MM.1S (cell line): ENCODE measurements at regions not wholly inside any gene's neighbourhood (a gene's known extent, or its start where the extent isn't known, plus 50 kb on each side); places are given as distances from the start of the nearest gene placed in this dataset.

Experiments
- DNase-seq: peaks from one replicate; pipeline ENCODE4 v3.0.0-alpha.2; 2015
- H2AFZ ChIP-seq: fragments of 300-600 bp; sonication (generic); 2 replicates; pipeline ENCODE4 v1.6.0; 2016; ENCODE audit warnings: antibody characterized with exemption, low read length
- H3F3A ChIP-seq: fragments of 300-600 bp; sonication (generic); 2 replicates; pipeline ENCODE4 v1.6.1; 2016; ENCODE audit warnings: mild to moderate bottlenecking, antibody characterized with exemption, low read length, moderate library complexity, mixed read lengths; ENCODE audit not compliant: insufficient read depth
- H3K27ac ChIP-seq: fragments of 300-600 bp; sonication (generic); 2 replicates; pipeline ENCODE4 v1.5.1; 2016; ENCODE audit warnings: mild to moderate bottlenecking, low read length
- H3K27me3 ChIP-seq: fragments of 300-600 bp; sonication (generic); replicated peaks from 2 replicates; pipeline ENCODE4 v1.6.0; 2016; ENCODE audit warnings: low read length; ENCODE audit not compliant: insufficient read depth
- H3K36me3 ChIP-seq: fragments of 300-600 bp; sonication (generic); replicated peaks from 2 replicates; pipeline ENCODE4 v1.6.1; 2016; ENCODE audit warnings: mild to moderate bottlenecking, low read length, mixed read lengths; ENCODE audit not compliant: insufficient read depth
- H3K4me1 ChIP-seq: fragments of 300-600 bp; sonication (generic); 2 replicates; pipeline ENCODE4 v1.6.1; 2016; ENCODE audit warnings: low read length, mixed read lengths
- H3K4me2 ChIP-seq: fragments of 300-600 bp; sonication (generic); 2 replicates; pipeline ENCODE4 v1.6.0; 2016; ENCODE audit warnings: low read depth, low read length
- H3K4me3 ChIP-seq: fragments of 300-600 bp; sonication (generic); 2 replicates; pipeline ENCODE4 v1.5.1; 2016; ENCODE audit warnings: low read length, mixed read lengths
- H3K79me2 ChIP-seq: fragments of 300-600 bp; sonication (generic); 2 replicates; pipeline ENCODE4 v1.6.1; 2016; ENCODE audit warnings: mixed run types, low read length, mixed read lengths
- H3K9ac ChIP-seq: fragments of 300-600 bp; sonication (generic); 2 replicates; pipeline ENCODE4 v1.6.1; 2016; ENCODE audit warnings: low read length, mixed read lengths
- H3K9me2 ChIP-seq: fragments of 300-600 bp; sonication (generic); replicated peaks from 2 replicates; pipeline ENCODE4 v1.6.1; 2016; ENCODE audit warnings: mild to moderate bottlenecking, low read length, mixed read lengths; ENCODE audit not compliant: insufficient read depth
- H3K9me3 ChIP-seq: fragments of 300-600 bp; sonication (generic); replicated peaks from 2 replicates; pipeline ENCODE4 v1.6.1; 2016; ENCODE audit warnings: mild to moderate bottlenecking, low read length, mixed read lengths; ENCODE audit not compliant: insufficient read depth
- H4K20me1 ChIP-seq: fragments of 300-600 bp; sonication (generic); 2 replicates; pipeline ENCODE4 v1.6.1; 2016; ENCODE audit warnings: mild to moderate bottlenecking, low read length, moderate library complexity, mixed read lengths; ENCODE audit not compliant: insufficient read depth
- CTCF ChIP-seq: fragments of 300-600 bp; sonication (generic); IDR thresholded peaks from 2 replicates; pipeline ENCODE4 v1.5.1; 2016; ENCODE audit warnings: antibody characterized with exemption, low read length, mixed read lengths
- EZH2 ChIP-seq: fragments of 300-600 bp; sonication (generic); optimal IDR thresholded peaks from 2 replicates; pipeline ENCODE3; 2017; ENCODE audit warnings: low read depth, mild to moderate bottlenecking, antibody characterized with exemption, low read length, mixed read lengths
- EZH2phosphoT487 ChIP-seq: fragments of 300-600 bp; sonication (generic); IDR thresholded peaks from 2 replicates; pipeline ENCODE4 v1.6.1; 2018; ENCODE audit warnings: antibody characterized with exemption, low read length

GRCh38 chr12:124115976-124116690 lies 143.1 kb downstream of the ZNF664 start:
- H3K79me2 ChIP-seq = no peaks in the 10 kb centered on the region
- H4K20me1 ChIP-seq = no peaks in the 10 kb centered on the region
- no peak overlapping the region for H2AFZ ChIP-seq
- H3F3A ChIP-seq = no peaks in the 10 kb centered on the region
- H3K9me3 ChIP-seq = no peaks in the 10 kb centered on the region
- DNase-seq = no peak
- H3K27ac ChIP-seq = no peak overlapping the region
- H3K9ac ChIP-seq = no peak overlapping the region
- no peak overlapping the region for H3K4me3 ChIP-seq
- no peaks in the 10 kb centered on the region for H3K9me2 ChIP-seq
- H3K4me2 ChIP-seq = no peak overlapping the region
- H3K27me3 ChIP-seq = no peaks in the 10 kb centered on the region
- no peak for TF ChIP-seq CTCF
- TF ChIP-seq EZH2phosphoT487 = no peak
- no peak for TF ChIP-seq EZH2
- no peaks in the 10 kb centered on the region for H3K36me3 ChIP-seq
- H3K4me1 ChIP-seq = no peaks in the 10 kb centered on the region

GRCh38 chr12:124120739-124121138 lies 147.7 kb downstream of the ZNF664 start:
- no peak for DNase-seq
- H3K36me3 ChIP-seq = no peaks in the 10 kb centered on the region
- no peak overlapping the region for H2AFZ ChIP-seq
- no peaks in the 10 kb centered on the region for H3F3A ChIP-seq
- no peaks in the 10 kb centered on the region for H4K20me1 ChIP-seq
- H3K9ac ChIP-seq = no peak overlapping the region
- H3K4me1 ChIP-seq = no peaks in the 10 kb centered on the region
- no peak overlapping the region for H3K4me2 ChIP-seq
- H3K79me2 ChIP-seq = no peaks in the 10 kb centered on the region
- no peak for TF ChIP-seq EZH2
- no peak for TF ChIP-seq EZH2phosphoT487
- TF ChIP-seq CTCF = no peak
- H3K9me2 ChIP-seq = no peaks in the 10 kb centered on the region
- no peak overlapping the region for H3K4me3 ChIP-seq
- H3K9me3 ChIP-seq = no peaks in the 10 kb centered on the region
- no peaks in the 10 kb centered on the region for H3K27me3 ChIP-seq
- no peak overlapping the region for H3K27ac ChIP-seq

DNA sequence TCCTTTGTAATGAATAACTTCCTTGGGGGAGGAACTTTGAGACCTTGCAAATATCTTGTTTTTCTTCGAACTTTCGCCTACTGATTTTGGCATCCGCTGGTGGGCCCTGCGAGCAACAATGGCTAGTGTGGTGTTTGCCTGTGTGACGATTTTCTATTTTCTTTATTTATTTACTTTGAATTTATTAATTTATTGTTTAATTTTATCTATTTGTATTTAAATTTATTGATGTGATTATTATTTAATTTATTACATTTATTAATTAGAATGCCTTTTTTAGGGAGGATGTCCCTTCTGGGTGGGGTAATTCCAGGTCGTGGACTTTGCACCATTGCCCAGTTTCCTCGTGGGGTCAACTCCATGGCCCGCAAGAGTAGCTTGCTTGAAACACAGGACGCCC lies 149.7 kb downstream of the ZNF664 start:
- Histone ChIP-seq H3F3A (no peaks in the 10 kb centered on the region), H3K36me3 (no peaks in the 10 kb centered on the region), H3K79me2 (no peaks in the 10 kb centered on the region), H3K9me2 (no peaks in the 10 kb centered on the region), H3K27ac (no peak overlapping the region), H3K4me2 (no peak overlapping the region), H3K4me3 (no peak overlapping the region), H3K27me3 (no peaks in the 10 kb centered on the region), H2AFZ (no peak overlapping the region), H4K20me1 (no peaks in the 10 kb centered on the region), H3K4me1 (no peaks in the 10 kb centered on the region), H3K9me3 (no peaks in the 10 kb centered on the region), H3K9ac (no peak overlapping the region)
- no peak for DNase-seq
- TF ChIP-seq EZH2 (no peak), EZH2phosphoT487 (no peak), CTCF (no peak)
